H54 (cell line): ENCODE measurements at regions not wholly inside any gene's neighbourhood (a gene's known extent, or its start where the extent isn't known, plus 50 kb on each side); places are given as distances from the start of the nearest gene placed in this dataset.

Experiments used
- DNase-seq: peaks from one replicate; pipeline ENCODE4 v3.0.0; 2011; ENCODE audit warnings: low spot score, mixed read lengths; ENCODE audit not compliant: insufficient read length
- FAIRE-seq: peaks from 3 replicates; lab custom pipeline; 2011; peaks lifted over from hg19 to GRCh38; lab: Jason Lieb, UNC
- POLR2A ChIP-seq: IDR thresholded peaks from 2 replicates; pipeline ENCODE4 v1.6.1; 2011; ENCODE audit warnings: low read depth, mild to moderate bottlenecking, low read length

- FAIRE-seq (no peak), DNase-seq (no peak)
- TF ChIP-seq POLR2A: no peak
Measured at GRCh38 chr12:24499151-24500146, 449.5 kb downstream of the BCAT1 start.

DNA sequence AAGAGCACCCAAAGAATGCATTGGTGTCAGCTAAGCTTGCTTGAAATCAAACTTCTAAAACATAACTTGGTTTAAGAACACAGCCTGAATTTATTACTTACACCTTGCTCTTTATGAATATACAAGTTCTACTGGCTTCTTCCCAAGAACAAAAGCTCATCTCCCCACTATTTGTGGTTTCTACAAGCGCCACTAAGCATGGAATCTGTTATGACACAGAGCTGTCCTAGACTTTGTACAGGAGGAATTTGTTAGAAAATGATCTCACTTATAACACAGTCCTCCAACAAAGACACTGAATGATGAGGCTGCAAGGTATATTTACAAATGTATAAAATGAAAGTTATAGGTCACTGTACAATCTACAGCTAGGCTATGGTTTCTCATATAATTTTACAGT lies 452.1 kb downstream of the BCAT1 start:
- no peak for FAIRE-seq

DNA sequence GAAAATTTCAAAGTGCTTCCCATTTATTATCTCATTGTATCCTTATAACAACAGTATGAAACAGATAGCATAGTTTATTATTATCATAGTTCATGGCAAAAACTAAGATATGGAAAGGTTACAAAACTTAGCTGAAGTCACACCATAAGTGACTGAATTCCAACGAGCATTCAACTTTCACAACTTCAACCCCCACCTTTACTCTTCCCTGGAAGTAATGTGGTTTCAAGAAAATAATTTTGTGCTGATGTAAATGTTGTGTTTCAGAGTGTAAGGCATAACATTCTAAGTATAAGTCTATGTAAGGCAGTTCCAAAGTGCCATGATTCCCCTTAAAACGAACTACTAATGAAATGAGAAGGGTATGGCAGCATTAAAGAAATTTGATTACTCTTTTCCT lies 454.5 kb downstream of the BCAT1 start:
- FAIRE-seq (no peak), DNase-seq (no peak)
- no peak for TF ChIP-seq POLR2A

More for the DNA sequence above, 452.1 kb downstream of the BCAT1 start:
- DNase-seq: no peak
- no peak for TF ChIP-seq POLR2A

GRCh38 chr12:24491968-24492367 lies 456.9 kb downstream of the BCAT1 start:
- DNase-seq (no peak), FAIRE-seq (no peak)

DNA sequence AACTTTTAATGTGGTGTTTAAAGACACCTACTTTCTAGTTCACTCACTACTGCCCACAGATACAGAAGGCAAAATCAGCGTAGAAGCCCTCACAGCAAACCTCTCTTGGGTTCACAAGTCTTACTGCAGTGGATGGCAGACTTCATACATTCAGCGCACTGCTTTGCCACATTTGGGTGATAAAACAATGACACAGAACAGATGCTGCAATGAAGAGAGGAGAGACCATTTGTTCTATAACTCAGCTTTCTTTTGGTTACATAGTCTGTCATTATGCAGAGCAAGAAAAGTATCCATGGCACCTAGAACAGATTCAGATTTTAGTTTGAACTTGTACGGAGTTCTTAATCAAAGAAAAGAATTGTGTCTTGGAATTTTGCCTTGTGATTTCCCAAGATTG lies 459.0 kb downstream of the BCAT1 start:
- TF ChIP-seq POLR2A: no peak
- no peak for FAIRE-seq
- no peak for DNase-seq

More at GRCh38 chr12:24491968-24492367, 456.9 kb downstream of the BCAT1 start:
- TF ChIP-seq POLR2A: no peak

GRCh38 chr12:24488906-24489619 lies 459.8 kb downstream of the BCAT1 start:
- FAIRE-seq: no peak

GRCh38 chr12:24488091-24488596 lies 460.8 kb downstream of the BCAT1 start:
- no peak for TF ChIP-seq POLR2A
- no peak for DNase-seq
- no peak for FAIRE-seq

More at GRCh38 chr12:24488906-24489619, 459.8 kb downstream of the BCAT1 start:
- no peak for TF ChIP-seq POLR2A
- DNase-seq: no peak

DNA sequence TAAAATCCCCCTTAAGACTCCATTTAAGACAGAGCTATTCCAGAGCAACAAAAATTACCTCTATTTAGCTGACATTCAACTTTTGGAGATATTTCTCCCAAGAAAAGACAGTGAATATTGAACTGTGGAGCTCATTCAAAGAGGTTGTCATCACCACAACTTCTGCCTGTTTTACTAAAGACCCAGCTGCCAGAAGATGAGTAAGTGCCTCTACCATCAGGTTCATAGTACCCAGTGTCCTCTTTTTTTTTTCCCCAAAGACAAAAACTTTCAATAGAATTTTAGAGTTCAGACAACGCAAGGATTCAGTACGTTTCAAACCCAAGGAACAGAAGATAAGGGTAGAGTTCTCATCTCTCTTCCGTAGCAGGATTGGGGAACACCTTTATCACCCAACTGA lies 461.3 kb downstream of the BCAT1 start:
- FAIRE-seq (no peak), DNase-seq (no peak)
- TF ChIP-seq POLR2A: no peak

GRCh38 chr12:24483732-24484131 lies 465.2 kb downstream of the BCAT1 start:
- no peak for DNase-seq
- no peak for TF ChIP-seq POLR2A
- no peak for FAIRE-seq

DNA sequence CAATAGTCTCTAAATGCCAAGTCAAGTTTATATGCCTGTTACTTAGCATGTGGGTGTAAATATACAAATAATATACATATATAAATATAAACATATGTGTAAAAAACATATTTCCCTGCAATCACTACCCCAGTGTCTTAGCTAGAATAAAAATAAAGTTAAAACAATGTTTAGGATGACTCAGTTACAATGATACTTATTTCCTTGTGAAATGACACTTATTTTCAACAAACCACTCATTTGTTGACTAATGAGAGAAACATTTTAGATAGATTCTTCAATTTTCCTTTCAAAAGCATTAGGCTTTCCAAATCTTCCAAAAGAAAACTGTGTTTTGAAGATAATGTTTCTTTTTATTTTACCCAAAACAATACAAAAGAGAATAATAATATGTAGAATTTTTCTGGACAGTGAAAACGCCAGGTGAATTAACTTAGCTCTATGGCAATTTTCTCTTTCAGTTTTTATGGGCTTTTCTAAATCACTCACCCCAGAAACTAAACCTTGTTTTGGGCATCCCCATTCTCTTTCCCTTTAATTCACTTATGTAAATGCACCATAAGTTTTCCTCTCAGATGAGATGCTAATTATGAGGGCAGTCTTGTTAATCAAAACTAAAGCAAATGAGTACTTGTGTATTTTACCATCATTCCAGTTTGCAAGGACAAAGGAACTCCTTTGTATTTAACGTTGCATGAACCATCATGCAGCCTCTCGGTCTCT lies 465.9 kb downstream of the BCAT1 start:
- FAIRE-seq (no peak), DNase-seq (no peak)
- TF ChIP-seq POLR2A: no peak

- FAIRE-seq: no peak
- no peak for TF ChIP-seq POLR2A
- no peak for DNase-seq
Measured at GRCh38 chr12:24482044-24482443, 466.9 kb downstream of the BCAT1 start.

GRCh38 chr12:24480766-24481449 lies 468.0 kb downstream of the BCAT1 start:
- no peak for TF ChIP-seq POLR2A
- FAIRE-seq: no peak
- DNase-seq: no peak

DNA sequence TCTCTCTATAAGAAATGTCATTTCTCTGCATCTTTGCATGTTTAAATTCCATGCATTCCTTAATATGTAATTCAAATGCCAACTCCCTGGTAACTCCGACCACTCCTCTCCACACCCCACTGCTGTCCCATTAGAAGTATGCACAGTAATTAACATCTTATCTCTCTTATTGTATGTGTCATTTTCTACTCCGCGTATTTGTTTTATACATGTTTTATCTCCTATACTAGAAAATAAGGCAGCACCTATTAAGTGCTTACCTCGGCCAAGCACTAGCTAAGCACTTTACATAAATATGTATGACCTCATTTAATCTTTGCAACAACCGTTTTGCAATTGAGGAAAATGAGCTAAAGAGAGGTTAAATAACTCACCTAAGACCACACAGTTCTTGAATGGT lies 469.8 kb downstream of the BCAT1 start:
- FAIRE-seq: no peak
- DNase-seq: no peak
- TF ChIP-seq POLR2A: no peak
